ENCODE measurements at regions not wholly inside any gene's neighbourhood (a gene's known extent, or its start where the extent isn't known, plus 50 kb on each side); places are given as distances from the start of the nearest gene placed in this dataset.

GRCh38 chr15:60120100-60120499, 116.0 kb downstream of the FOXB1 start:
- TF ChIP-seq CTCF (IDR thresholded peaks at IDR 0.05; ENCODE audit: low read depth, low read length, missing input control) (no peak), RAD21 (IDR thresholded peaks at IDR 0.05) (no peak), YY1 (IDR thresholded peaks at IDR 0.05) (no peak), FOXA2 (IDR thresholded peaks at IDR 0.05) (no peak)
